Gastrocnemius medialis (tissue), 4 donors: ENCODE measurements at regions not wholly inside any gene's neighbourhood (a gene's known extent, or its start where the extent isn't known, plus 50 kb on each side); places are given as distances from the start of the nearest gene placed in this dataset.
"Not testable (repeated sequence)": the region's sequence is repeated elsewhere in the genome, so short reads cannot be mapped to it uniquely, and the experiment has no call there.

Experiments
- ATAC-seq, 2 donors: fragments of 150-250 bp; one replicate each; pipeline ENCODE4 v1.9.1; 2016
- DNase-seq, 2 donors: peaks; one replicate each; pipeline ENCODE4 v3.0.0-alpha.2; 2019
- H3K27ac ChIP-seq, 4 donors: fragments of 200-600 bp; sonication (generic); 1 replicate in 1 of 4; 2 replicates in 3 of 4; pipeline ENCODE4 v1.5.1; 2016 to 2018; ENCODE audit warnings: mild to moderate bottlenecking in 2 of 4, moderate library complexity in 1 of 4
- H3K27me3 ChIP-seq, 3 donors: fragments of 200-600 bp; sonication (generic) in 2 of 3; 1 replicate in 1 of 3; 2 replicates in 2 of 3; pipeline versions ENCODE4 v1.5.1 to v1.6.0; 2016 to 2019; ENCODE audit warnings: mild to moderate bottlenecking in 1 of 3, moderate library complexity in 1 of 3
- H3K36me3 ChIP-seq, 2 donors: fragments of 200-600 bp; sonication (generic) in 1 of 2; one replicate each; pipeline ENCODE4 v1.5.1; 2017 to 2018
- H3K4me1 ChIP-seq, 2 donors: fragments of 200-600 bp; sonication (generic) in 1 of 2; one replicate each; pipeline ENCODE4 v1.5.1; 2016 to 2017; ENCODE audit warnings: mild to moderate bottlenecking in 2 of 2
- H3K4me3 ChIP-seq, 4 donors: fragments of 200-600 bp; sonication (generic) in 3 of 4; 1 replicate in 1 of 4; 2 replicates in 3 of 4; pipeline ENCODE4 v1.5.1; 2016 to 2019; ENCODE audit warnings: mild to moderate bottlenecking in 2 of 4
- H3K9me3 ChIP-seq, 3 donors: fragments of 200-600 bp; sonication (generic) in 2 of 3; 1 replicate in 1 of 3; 2 replicates in 2 of 3; pipeline ENCODE4 v1.5.1; 2016 to 2019
- CTCF ChIP-seq, 5 experiments: fragments of 450-650 bp in 3 of 5; fragments of 200-600 bp in 2 of 5; sonication (generic) in 2 of 5; IDR thresholded peaks in 4 of 5; conservative IDR thresholded peaks in 1 of 5; 1 replicate in 4 of 5; 2 replicates in 1 of 5; pipeline ENCODE4 v1.5.1; 2016 to 2019; ENCODE audit warnings: antibody characterized with exemption in 5 of 5, mild to moderate bottlenecking in 3 of 5, moderate library complexity in 3 of 5
- POLR2A ChIP-seq, 2 donors: fragments of 450-650 bp; IDR thresholded peaks; one replicate each; pipeline ENCODE4 v1.6.1; 2017; ENCODE audit warnings: antibody characterized with exemption in 2 of 2, mild to moderate bottlenecking in 2 of 2, moderate library complexity in 2 of 2
- in situ Hi-C, 4 donors: fragments of 200-750 bp; cut with MboI; loops; one replicate each; pipeline versions ENCODE4 v1.15.0 to v1.8.0; 2017; ENCODE audit warnings: low sequenced_read_pairs in 4 of 4
- intact Hi-C: fragments of 100-400 bp; cut with DNase I; formaldehyde crosslinking; loops from one replicate; pipeline ENCODE4 v1.15.1; 2023; ENCODE audit warnings: low total_unique reads

- DNase-seq: no peak
- Histone ChIP-seq H3K9me3 (no peaks in the 10 kb centered on the region), H3K27ac (no peak overlapping the region), H3K4me1 (no peaks in the 10 kb centered on the region), H3K36me3 (no peaks in the 10 kb centered on the region), H3K27me3 (no peaks in the 10 kb centered on the region), H3K4me3 (no peak overlapping the region)
- intact Hi-C loops (no loop called here), in situ Hi-C loops (no loop called here)
- ATAC-seq: no peak
- TF ChIP-seq POLR2A (IDR thresholded peaks at IDR 0.05): no peak
- no peak for TF ChIP-seq CTCF (IDR thresholded peaks at IDR 0.05 in 4 of 5, conservative IDR thresholded peaks at IDR 0.05 in 1 of 5)
These were observed 159.4 kb upstream of the NAMPT start for GRCh38 chr7:106444068-106444655.

GRCh38 chr7:106443156-106443555, 158.4 kb upstream of the NAMPT start:
- in situ Hi-C loops (no loop called here), intact Hi-C loops (no loop called here)
- ATAC-seq (no peak), DNase-seq (no peak)
- no peaks in the 10 kb centered on the region for H3K4me1 ChIP-seq
- no peaks in the 10 kb centered on the region for H3K36me3 ChIP-seq
- H3K27ac ChIP-seq: no peak overlapping the region
- no peaks in the 10 kb centered on the region for H3K27me3 ChIP-seq
- TF ChIP-seq POLR2A (IDR thresholded peaks at IDR 0.05) (no peak), CTCF (IDR thresholded peaks at IDR 0.05 in 4 of 5, conservative IDR thresholded peaks at IDR 0.05 in 1 of 5) (no peak)
- H3K4me3 ChIP-seq: no peak overlapping the region
- H3K9me3 ChIP-seq: no peaks in the 10 kb centered on the region

GRCh38 chr7:106442476-106442875, 157.7 kb upstream of the NAMPT start:
- in situ Hi-C loops: no loop called here
- Histone ChIP-seq H3K9me3 (no peaks in the 10 kb centered on the region), H3K4me3 (no peak overlapping the region), H3K27ac (no peak overlapping the region), H3K27me3 (no peaks in the 10 kb centered on the region), H3K4me1 (no peaks in the 10 kb centered on the region), H3K36me3 (no peaks in the 10 kb centered on the region)
- intact Hi-C loops: no loop called here
- ATAC-seq (no peak), DNase-seq (no peak)
- TF ChIP-seq POLR2A (IDR thresholded peaks at IDR 0.05): no peak
- no peak for TF ChIP-seq CTCF (IDR thresholded peaks at IDR 0.05 in 4 of 5, conservative IDR thresholded peaks at IDR 0.05 in 1 of 5)

- H3K9me3 ChIP-seq, H3K27me3 ChIP-seq, H3K27ac ChIP-seq, H3K4me3 ChIP-seq, in situ Hi-C loops, intact Hi-C loops, H3K36me3 ChIP-seq, H3K4me1 ChIP-seq, DNase-seq, ATAC-seq: not testable (repeated sequence)
These were observed 156.6 kb upstream of the NAMPT start for GRCh38 chr7:106441343-106441742.

- H3K27ac ChIP-seq, ATAC-seq, H3K27me3 ChIP-seq, H3K4me3 ChIP-seq, DNase-seq, in situ Hi-C loops, H3K36me3 ChIP-seq, H3K4me1 ChIP-seq, intact Hi-C loops, H3K9me3 ChIP-seq: not testable (repeated sequence)
These were observed 152.2 kb upstream of the NAMPT start for GRCh38 chr7:106436933-106437332.

GRCh38 chr7:106433377-106433776, 148.6 kb upstream of the NAMPT start:
- Histone ChIP-seq H3K27ac (no peak overlapping the region), H3K27me3 (no peaks in the 10 kb centered on the region), H3K4me1 (peaks cover 17 to 20% of the 10 kb centered on the region in 2 donors), H3K9me3 (no peaks in the 10 kb centered on the region), H3K4me3 (no peak overlapping the region), H3K36me3 (no peaks in the 10 kb centered on the region)
- intact Hi-C loops: no loop called here
- DNase-seq: no peak
- no peak for ATAC-seq
- no peak for TF ChIP-seq POLR2A (IDR thresholded peaks at IDR 0.05)
- no peak for TF ChIP-seq CTCF (IDR thresholded peaks at IDR 0.05 in 4 of 5, conservative IDR thresholded peaks at IDR 0.05 in 1 of 5)
- in situ Hi-C loops: no loop called here
